ENCODE measurements at regions not wholly inside any gene's neighbourhood (a gene's known extent, or its start where the extent isn't known, plus 50 kb on each side); places are given as distances from the start of the nearest gene placed in this dataset.
"Not testable (repeated sequence)": the region's sequence is repeated elsewhere in the genome, so short reads cannot be mapped to it uniquely, and the experiment has no call there.

- no peak for DNase-seq (ENCODE audit: low read depth in 2 of 2)
These were observed 58.5 kb downstream of the IGLL5 start for GRCh38 chr22:22946131-22946530.

GRCh38 chr22:22948651-22949571, 61.3 kb downstream of the IGLL5 start:
- no peak for DNase-seq (ENCODE audit: low read depth in 2 of 2)

- DNase-seq (ENCODE audit: low read depth in 2 of 2) = no peak
These were observed 62.3 kb downstream of the IGLL5 start for GRCh38 chr22:22949953-22950352.

- DNase-seq (ENCODE audit: low read depth in 2 of 2) = no peak
These were observed 63.4 kb downstream of the IGLL5 start for GRCh38 chr22:22951035-22951434.

- DNase-seq (ENCODE audit: low read depth in 2 of 2) = no peak
These were observed 65.1 kb downstream of the IGLL5 start for GRCh38 chr22:22952531-22953280.

GRCh38 chr22:22953791-22954190, 66.2 kb downstream of the IGLL5 start:
- DNase-seq (ENCODE audit: low read depth in 2 of 2) = no peak

GRCh38 chr22:22954656-22955055, 67.0 kb downstream of the IGLL5 start:
- peak in 1 of 2 donors; percentile 18 for DNase-seq (ENCODE audit: low read depth in 2 of 2)

- no peak for DNase-seq (ENCODE audit: low read depth in 2 of 2)
These were observed 67.7 kb downstream of the IGLL5 start for GRCh38 chr22:22955276-22955798.

- DNase-seq (ENCODE audit: low read depth in 2 of 2) = peak; percentile 24 to 36
These were observed 68.4 kb downstream of the IGLL5 start for GRCh38 chr22:22955866-22956535.

GRCh38 chr22:22957090-22957489, 69.5 kb downstream of the IGLL5 start:
- DNase-seq (ENCODE audit: low read depth in 2 of 2) = no peak

- DNase-seq (ENCODE audit: low read depth in 2 of 2) = no peak
These were observed 71.0 kb downstream of the IGLL5 start for GRCh38 chr22:22958621-22959020.

- DNase-seq (ENCODE audit: low read depth in 2 of 2) = peak; percentile 53 to 60
These were observed 71.7 kb downstream of the IGLL5 start for GRCh38 chr22:22959147-22959827.

GRCh38 chr22:22960307-22960706, 72.7 kb downstream of the IGLL5 start:
- no peak for DNase-seq (ENCODE audit: low read depth in 2 of 2)

- DNase-seq (ENCODE audit: low read depth in 2 of 2) = no peak
These were observed 74.0 kb downstream of the IGLL5 start for GRCh38 chr22:22961574-22961973.

GRCh38 chr22:22968366-22968765, 80.8 kb downstream of the IGLL5 start:
- no peak for DNase-seq (ENCODE audit: low read depth in 2 of 2)

GRCh38 chr22:22972605-22973004, 85.0 kb downstream of the IGLL5 start:
- DNase-seq (ENCODE audit: low read depth in 2 of 2) = not testable (repeated sequence)

- DNase-seq (ENCODE audit: low read depth in 2 of 2) = no peak
These were observed 85.7 kb downstream of the IGLL5 start for GRCh38 chr22:22973336-22973735.

- no peak for DNase-seq (ENCODE audit: low read depth in 2 of 2)
These were observed 86.5 kb downstream of the IGLL5 start for GRCh38 chr22:22974156-22974555.

- no peak for DNase-seq (ENCODE audit: low read depth in 2 of 2)
These were observed 87.4 kb downstream of the IGLL5 start for GRCh38 chr22:22974795-22975580.

GRCh38 chr22:22976033-22976922, 88.7 kb downstream of the IGLL5 start:
- DNase-seq (ENCODE audit: low read depth in 2 of 2) = no peak

All from stimulated activated CD8-positive, alpha-beta memory T cell treated with anti-CD3 and anti-CD28 coated beads, Interleukin-2, amount 100 ng/mL, for 48 hours (primary cell).